MM.1S (cell line): ENCODE measurements at regions not wholly inside any gene's neighbourhood (a gene's known extent, or its start where the extent isn't known, plus 50 kb on each side); places are given as distances from the start of the nearest gene placed in this dataset.

ENCODE experiments used
- EZH2 ChIP-seq: fragments of 300-600 bp; sonication (generic); optimal IDR thresholded peaks from 2 replicates; pipeline ENCODE3; 2017; ENCODE audit warnings: low read depth, mild to moderate bottlenecking, antibody characterized with exemption, low read length, mixed read lengths
- TF ChIP-seq, protein P1 (sequence below): fragments of 300-600 bp; sonication (generic); IDR thresholded peaks from 2 replicates; pipeline ENCODE4 v1.5.1; 2016; ENCODE audit warnings: antibody characterized with exemption, low read length, mixed read lengths

DNA sequence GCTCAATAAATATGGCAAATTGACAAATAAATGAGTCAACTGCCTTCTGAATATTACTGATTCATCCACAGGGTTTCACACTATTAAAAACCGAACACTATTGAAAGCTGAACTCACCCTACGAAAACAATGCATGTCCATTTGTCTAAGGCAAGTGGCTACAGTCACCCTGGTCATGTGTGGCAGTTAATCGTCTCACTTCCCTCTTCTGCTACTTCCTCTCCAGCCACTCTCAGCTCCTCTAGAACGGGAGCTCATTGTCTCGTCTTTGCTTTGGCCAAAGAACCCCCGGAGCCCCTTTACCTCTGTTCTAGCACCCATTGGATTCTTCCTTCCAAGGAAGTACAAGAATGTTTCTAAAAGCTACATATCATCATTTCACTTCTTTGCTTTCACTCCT, 74.4 kb upstream of the ZNF599 start:
- TF ChIP-seq, protein P1, sequence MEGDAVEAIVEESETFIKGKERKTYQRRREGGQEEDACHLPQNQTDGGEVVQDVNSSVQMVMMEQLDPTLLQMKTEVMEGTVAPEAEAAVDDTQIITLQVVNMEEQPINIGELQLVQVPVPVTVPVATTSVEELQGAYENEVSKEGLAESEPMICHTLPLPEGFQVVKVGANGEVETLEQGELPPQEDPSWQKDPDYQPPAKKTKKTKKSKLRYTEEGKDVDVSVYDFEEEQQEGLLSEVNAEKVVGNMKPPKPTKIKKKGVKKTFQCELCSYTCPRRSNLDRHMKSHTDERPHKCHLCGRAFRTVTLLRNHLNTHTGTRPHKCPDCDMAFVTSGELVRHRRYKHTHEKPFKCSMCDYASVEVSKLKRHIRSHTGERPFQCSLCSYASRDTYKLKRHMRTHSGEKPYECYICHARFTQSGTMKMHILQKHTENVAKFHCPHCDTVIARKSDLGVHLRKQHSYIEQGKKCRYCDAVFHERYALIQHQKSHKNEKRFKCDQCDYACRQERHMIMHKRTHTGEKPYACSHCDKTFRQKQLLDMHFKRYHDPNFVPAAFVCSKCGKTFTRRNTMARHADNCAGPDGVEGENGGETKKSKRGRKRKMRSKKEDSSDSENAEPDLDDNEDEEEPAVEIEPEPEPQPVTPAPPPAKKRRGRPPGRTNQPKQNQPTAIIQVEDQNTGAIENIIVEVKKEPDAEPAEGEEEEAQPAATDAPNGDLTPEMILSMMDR, result no peak
- TF ChIP-seq EZH2, result no peak
